A673 (cell line): ENCODE measurements at regions not wholly inside any gene's neighbourhood (a gene's known extent, or its start where the extent isn't known, plus 50 kb on each side); places are given as distances from the start of the nearest gene placed in this dataset.

Experiments used
- BruUV-seq: library from RNA; stranded (reverse); fragments of 400-500 nt; replicated peaks from 2 replicates; lab custom pipeline; 2021; lab: Mats Ljungman, UMichigan
- CTCF ChIA-PET: fragments of 300-600 bp; sonication (Branson Sonifier 250); formaldehyde crosslinking; loops from one replicate; lab custom pipeline; 2022; ENCODE audit warnings: antibody characterized with exemption; lab: Charles Lee
- POLR2A ChIA-PET: fragments of 300-600 bp; sonication (Branson Sonifier 250); formaldehyde crosslinking; loops from one replicate; lab custom pipeline; 2022; ENCODE audit warnings: antibody characterized with exemption; ENCODE audit not compliant: low non-redundant PET; lab: Charles Lee
- DNase-seq: peaks from one replicate; pipeline ENCODE4 v3.0.0-alpha.2; 2015; ENCODE audit warnings: low spot score
- H3K27ac ChIP-seq: fragments of 200-600 bp; sonication (generic); 2 replicates; pipeline ENCODE4 v1.5.1; 2016; ENCODE audit warnings: mixed run types, low read depth, mild to moderate bottlenecking, mixed read lengths, antibody characterized with exemption, low read length; ENCODE audit not compliant: poor library complexity, severe bottlenecking
- H3K27me3 ChIP-seq: fragments of 200-600 bp; sonication (generic); replicated peaks from 2 replicates; pipeline ENCODE4 v1.6.1; 2017; ENCODE audit warnings: mixed run types, low read depth, mild to moderate bottlenecking, mixed read lengths, antibody characterized with exemption, low read length; ENCODE audit not compliant: insufficient read depth, poor library complexity
- H3K36me3 ChIP-seq: fragments of 200-600 bp; sonication (generic); 2 replicates; pipeline ENCODE4 v1.6.1; 2016; ENCODE audit warnings: mixed run types, mild to moderate bottlenecking, mixed read lengths, antibody characterized with exemption, low read length; ENCODE audit not compliant: insufficient read depth, poor library complexity, severe bottlenecking
- H3K4me1 ChIP-seq: fragments of 200-600 bp; sonication (generic); 2 replicates; pipeline ENCODE4 v1.6.1; 2017; ENCODE audit warnings: mixed run types, mild to moderate bottlenecking, mixed read lengths, antibody characterized with exemption, low read length; ENCODE audit not compliant: insufficient read depth, poor library complexity, severe bottlenecking
- H3K4me3 ChIP-seq: fragments of 200-600 bp; sonication (generic); 2 replicates; pipeline ENCODE4 v1.5.1; 2016; ENCODE audit warnings: low read depth, mixed run types, mild to moderate bottlenecking, mixed read lengths, low read length; ENCODE audit not compliant: poor library complexity, severe bottlenecking
- H3K9me3 ChIP-seq: fragments of 200-600 bp; sonication (generic); 2 replicates; pipeline ENCODE4 v1.6.1; 2016; ENCODE audit warnings: mixed run types, low read depth, mild to moderate bottlenecking, mixed read lengths, antibody characterized with exemption, low read length; ENCODE audit not compliant: poor library complexity, severe bottlenecking
- EZH2 ChIP-seq: fragments of 200-600 bp; sonication (generic); IDR thresholded peaks from 2 replicates; pipeline ENCODE4 v1.6.1; 2017; ENCODE audit warnings: borderline replicate concordance, low read depth, mild to moderate bottlenecking, mixed read lengths, antibody characterized with exemption, low read length; ENCODE audit not compliant: poor library complexity, severe bottlenecking
- intact Hi-C: fragments of 100-400 bp; cut with micrococcal nuclease; formaldehyde crosslinking; loops from one replicate; pipeline ENCODE4 v1.10.0; 2022; ENCODE audit not compliant: unreplicated experiment
- TF ChIP-seq, protein P1 (sequence below): fragments of 300-800, 200-600 bp; sonication (generic); conservative IDR thresholded peaks from 2 replicates; pipeline ENCODE4 v1.5.1; 2017; ENCODE audit warnings: low read depth, mild to moderate bottlenecking, antibody characterized with exemption, low read length, moderate library complexity, mixed read lengths

GRCh38 chr10:111745982-111746381 is 437.6 kb downstream of the GPAM start:
- H3K4me3 ChIP-seq: no peak overlapping the region
- H3K27me3 ChIP-seq: peaks cover 7% of the 10 kb centered on the region
- POLR2A ChIA-PET: no interaction called here
- intact Hi-C loops: no loop called here
- no peak for DNase-seq
- TF ChIP-seq, protein P1, sequence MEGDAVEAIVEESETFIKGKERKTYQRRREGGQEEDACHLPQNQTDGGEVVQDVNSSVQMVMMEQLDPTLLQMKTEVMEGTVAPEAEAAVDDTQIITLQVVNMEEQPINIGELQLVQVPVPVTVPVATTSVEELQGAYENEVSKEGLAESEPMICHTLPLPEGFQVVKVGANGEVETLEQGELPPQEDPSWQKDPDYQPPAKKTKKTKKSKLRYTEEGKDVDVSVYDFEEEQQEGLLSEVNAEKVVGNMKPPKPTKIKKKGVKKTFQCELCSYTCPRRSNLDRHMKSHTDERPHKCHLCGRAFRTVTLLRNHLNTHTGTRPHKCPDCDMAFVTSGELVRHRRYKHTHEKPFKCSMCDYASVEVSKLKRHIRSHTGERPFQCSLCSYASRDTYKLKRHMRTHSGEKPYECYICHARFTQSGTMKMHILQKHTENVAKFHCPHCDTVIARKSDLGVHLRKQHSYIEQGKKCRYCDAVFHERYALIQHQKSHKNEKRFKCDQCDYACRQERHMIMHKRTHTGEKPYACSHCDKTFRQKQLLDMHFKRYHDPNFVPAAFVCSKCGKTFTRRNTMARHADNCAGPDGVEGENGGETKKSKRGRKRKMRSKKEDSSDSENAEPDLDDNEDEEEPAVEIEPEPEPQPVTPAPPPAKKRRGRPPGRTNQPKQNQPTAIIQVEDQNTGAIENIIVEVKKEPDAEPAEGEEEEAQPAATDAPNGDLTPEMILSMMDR: no peak
- no peak for TF ChIP-seq EZH2
- no peaks in the 10 kb centered on the region for H3K36me3 ChIP-seq
- BruUV-seq: no TSS peak
- H3K4me1 ChIP-seq: no peaks in the 10 kb centered on the region
- CTCF ChIA-PET: no interaction called here
- no peak overlapping the region for H3K27ac ChIP-seq
- H3K9me3 ChIP-seq: no peaks in the 10 kb centered on the region

DNA sequence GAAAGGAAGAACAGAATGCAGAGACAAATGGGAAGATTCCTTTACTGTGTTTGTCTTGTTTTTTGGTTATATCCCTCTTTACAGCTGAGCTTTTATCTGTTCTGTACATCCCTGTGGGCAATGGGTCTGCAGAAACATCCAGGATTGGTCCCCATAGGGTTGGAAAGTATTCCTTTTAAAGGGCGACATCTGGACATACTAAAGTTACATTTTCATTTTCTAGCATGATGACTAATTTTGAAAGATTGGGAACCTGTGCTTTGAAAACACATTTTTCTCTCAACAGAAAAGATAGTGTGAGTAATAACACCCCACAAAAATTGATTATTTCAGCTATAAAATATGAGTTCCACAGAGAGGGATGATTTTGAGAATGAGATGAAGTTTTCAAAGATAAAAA is 435.8 kb downstream of the GPAM start:
- intact Hi-C loops: no loop called here
- peaks cover 10% of the 10 kb centered on the region for H3K27me3 ChIP-seq
- H3K4me1 ChIP-seq: no peaks in the 10 kb centered on the region
- POLR2A ChIA-PET: no interaction called here
- BruUV-seq: no TSS peak
- CTCF ChIA-PET: no interaction called here
- H3K27ac ChIP-seq: no peak overlapping the region
- no peak overlapping the region for H3K4me3 ChIP-seq
- H3K36me3 ChIP-seq: no peaks in the 10 kb centered on the region
- no peak for DNase-seq
- no peaks in the 10 kb centered on the region for H3K9me3 ChIP-seq
- TF ChIP-seq EZH2: no peak
- TF ChIP-seq, protein P1: no peak

DNA sequence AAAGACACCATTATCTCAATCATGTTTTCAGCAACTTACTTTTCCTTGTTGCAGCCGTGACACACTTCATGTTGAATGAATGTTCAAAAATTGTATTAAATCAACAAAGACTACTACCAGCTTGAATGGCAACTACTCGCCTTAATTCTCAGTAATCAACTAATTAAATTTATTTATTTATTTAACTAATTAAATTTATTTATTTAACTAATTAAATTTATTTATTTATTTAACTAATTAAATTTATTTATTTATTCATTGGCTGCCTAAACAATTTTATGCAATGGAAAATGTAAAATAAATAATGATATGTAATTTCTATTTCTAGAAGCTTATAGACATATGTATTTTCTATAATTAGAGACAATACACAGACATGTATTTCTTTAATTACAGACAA is 435.4 kb downstream of the GPAM start:
- Histone ChIP-seq H3K4me3 (no peak overlapping the region), H3K4me1 (no peaks in the 10 kb centered on the region), H3K27me3 (peaks cover 10% of the 10 kb centered on the region), H3K9me3 (no peaks in the 10 kb centered on the region), H3K27ac (no peak overlapping the region), H3K36me3 (no peaks in the 10 kb centered on the region)
- intact Hi-C loops: no loop called here
- DNase-seq: no peak
- ChIA-PET CTCF (no interaction called here), POLR2A (no interaction called here)
- TF ChIP-seq, protein P1: no peak
- TF ChIP-seq EZH2: no peak
- no TSS peak for BruUV-seq
